Erythroblast (primary cell): ENCODE measurements at regions not wholly inside any gene's neighbourhood (a gene's known extent, or its start where the extent isn't known, plus 50 kb on each side); places are given as distances from the start of the nearest gene placed in this dataset.

Experiments used
- GATA1 ChIP-seq: IDR thresholded peaks from 2 replicates; pipeline ENCODE4 v1.6.1; 2011; ENCODE audit warnings: low read depth, mild to moderate bottlenecking, control low read depth, low read length, moderate library complexity
- POLR2A ChIP-seq: IDR thresholded peaks from 2 replicates; pipeline ENCODE4 v1.6.1; 2011; ENCODE audit warnings: mild to moderate bottlenecking, low read length

GRCh38 chr6:106792536-106793236 is 163.3 kb downstream of the QRSL1 start:
- no peak for TF ChIP-seq POLR2A
- no peak for TF ChIP-seq GATA1
